ENCODE measurements at regions not wholly inside any gene's neighbourhood (a gene's known extent, or its start where the extent isn't known, plus 50 kb on each side); places are given as distances from the start of the nearest gene placed in this dataset.

DNA sequence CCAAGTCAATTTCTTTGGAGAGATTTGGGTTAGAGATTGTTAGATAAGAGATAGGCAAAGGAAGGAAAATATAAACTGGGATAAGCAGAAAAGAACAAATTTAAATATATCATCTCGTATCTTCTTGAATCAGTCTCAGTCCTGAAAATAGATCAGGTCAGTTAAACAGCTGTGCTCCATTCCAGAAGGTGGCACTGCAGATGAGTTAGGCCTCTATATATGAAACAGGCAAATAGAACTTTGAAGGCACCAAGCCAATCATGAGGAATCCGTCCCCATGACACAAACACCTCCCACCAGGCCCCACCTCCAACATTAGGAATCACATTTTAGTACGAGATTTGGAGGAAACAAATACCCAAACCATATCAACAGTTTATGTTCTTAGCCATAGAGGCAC lies 605.5 kb upstream of the USP15 start:
- TF ChIP-seq TAF1 (IDR thresholded peaks at IDR 0.05; ENCODE audit: low read depth), result no peak
- TF ChIP-seq, protein P1, sequence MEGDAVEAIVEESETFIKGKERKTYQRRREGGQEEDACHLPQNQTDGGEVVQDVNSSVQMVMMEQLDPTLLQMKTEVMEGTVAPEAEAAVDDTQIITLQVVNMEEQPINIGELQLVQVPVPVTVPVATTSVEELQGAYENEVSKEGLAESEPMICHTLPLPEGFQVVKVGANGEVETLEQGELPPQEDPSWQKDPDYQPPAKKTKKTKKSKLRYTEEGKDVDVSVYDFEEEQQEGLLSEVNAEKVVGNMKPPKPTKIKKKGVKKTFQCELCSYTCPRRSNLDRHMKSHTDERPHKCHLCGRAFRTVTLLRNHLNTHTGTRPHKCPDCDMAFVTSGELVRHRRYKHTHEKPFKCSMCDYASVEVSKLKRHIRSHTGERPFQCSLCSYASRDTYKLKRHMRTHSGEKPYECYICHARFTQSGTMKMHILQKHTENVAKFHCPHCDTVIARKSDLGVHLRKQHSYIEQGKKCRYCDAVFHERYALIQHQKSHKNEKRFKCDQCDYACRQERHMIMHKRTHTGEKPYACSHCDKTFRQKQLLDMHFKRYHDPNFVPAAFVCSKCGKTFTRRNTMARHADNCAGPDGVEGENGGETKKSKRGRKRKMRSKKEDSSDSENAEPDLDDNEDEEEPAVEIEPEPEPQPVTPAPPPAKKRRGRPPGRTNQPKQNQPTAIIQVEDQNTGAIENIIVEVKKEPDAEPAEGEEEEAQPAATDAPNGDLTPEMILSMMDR (IDR thresholded peaks at IDR 0.05; ENCODE audit: poor library complexity, severe bottlenecking), result no peak
- TF ChIP-seq SMC3 (conservative IDR thresholded peaks at IDR 0.05; ENCODE audit: poor library complexity), result no peak
- no peak for TF ChIP-seq EP300 (conservative IDR thresholded peaks at IDR 0.05; ENCODE audit: poor library complexity, severe bottlenecking)
- no peak for TF ChIP-seq RAD21 (conservative IDR thresholded peaks at IDR 0.05)
- no peak for TF ChIP-seq POLR2AphosphoS5 (IDR thresholded peaks at IDR 0.05)
- TF ChIP-seq REST (IDR thresholded peaks at IDR 0.05; ENCODE audit: borderline replicate concordance), result no peak
- no peak for TF ChIP-seq MXI1 (conservative IDR thresholded peaks at IDR 0.05; ENCODE audit: poor library complexity, severe bottlenecking)

Data from neural cell (in vitro differentiated cells).